Activated CD8-positive, alpha-beta memory T cell treated with anti-CD3 and anti-CD28 coated beads for 48 hours (primary cell): ENCODE measurements at regions not wholly inside any gene's neighbourhood (a gene's known extent, or its start where the extent isn't known, plus 50 kb on each side); places are given as distances from the start of the nearest gene placed in this dataset.

Source experiments
- DNase-seq, 3 experiments: peaks; one replicate each; pipeline ENCODE4 v3.0.0-alpha.2; 2020; ENCODE audit warnings: low read depth in 2 of 3, low spot score in 2 of 3

DNA sequence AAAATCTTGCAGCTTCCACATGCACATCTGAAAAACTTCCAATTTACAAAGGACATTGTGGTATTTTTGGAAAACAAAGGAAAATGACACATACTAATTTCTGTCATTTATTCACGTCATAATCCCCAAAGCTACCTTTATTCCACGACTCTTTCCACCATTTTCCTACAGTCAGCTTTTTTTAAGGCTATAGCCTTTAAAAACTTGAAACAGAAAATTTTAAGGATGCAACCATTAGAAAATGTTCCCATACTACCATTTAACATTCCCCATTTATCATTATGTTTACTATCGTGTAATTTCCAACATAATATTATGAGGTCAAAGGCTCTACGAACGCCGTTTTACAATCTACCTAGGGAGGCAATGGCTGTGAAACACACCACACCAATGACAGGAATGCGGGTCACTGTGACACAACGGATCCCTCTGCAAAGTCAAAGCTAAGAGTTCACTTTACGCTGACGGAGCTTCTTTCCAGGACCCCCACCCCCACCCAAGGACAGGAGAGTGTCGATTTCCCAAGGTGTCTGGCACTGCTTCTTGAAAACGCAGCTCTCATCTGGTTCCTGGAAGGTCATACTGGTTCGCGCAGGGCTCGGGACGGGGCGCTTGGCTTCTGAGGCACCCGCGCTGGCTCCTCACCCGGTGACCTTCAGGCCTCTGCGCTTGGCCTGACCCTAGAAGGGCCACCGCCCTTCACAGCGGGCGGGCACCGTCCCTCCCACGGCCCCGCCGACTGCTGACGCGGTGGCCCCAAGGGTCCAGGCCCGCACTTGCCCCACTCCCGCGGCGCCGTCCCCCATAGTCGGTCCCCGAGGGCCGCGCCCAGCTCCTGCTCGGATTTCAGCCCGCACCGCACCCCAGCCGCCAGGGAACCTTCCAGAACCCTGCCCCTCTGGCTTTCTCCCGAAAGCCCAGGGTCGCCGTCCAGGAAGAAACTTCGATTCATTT is 50.5 kb upstream of the ATF3 start:
- DNase-seq, result no peak

DNA sequence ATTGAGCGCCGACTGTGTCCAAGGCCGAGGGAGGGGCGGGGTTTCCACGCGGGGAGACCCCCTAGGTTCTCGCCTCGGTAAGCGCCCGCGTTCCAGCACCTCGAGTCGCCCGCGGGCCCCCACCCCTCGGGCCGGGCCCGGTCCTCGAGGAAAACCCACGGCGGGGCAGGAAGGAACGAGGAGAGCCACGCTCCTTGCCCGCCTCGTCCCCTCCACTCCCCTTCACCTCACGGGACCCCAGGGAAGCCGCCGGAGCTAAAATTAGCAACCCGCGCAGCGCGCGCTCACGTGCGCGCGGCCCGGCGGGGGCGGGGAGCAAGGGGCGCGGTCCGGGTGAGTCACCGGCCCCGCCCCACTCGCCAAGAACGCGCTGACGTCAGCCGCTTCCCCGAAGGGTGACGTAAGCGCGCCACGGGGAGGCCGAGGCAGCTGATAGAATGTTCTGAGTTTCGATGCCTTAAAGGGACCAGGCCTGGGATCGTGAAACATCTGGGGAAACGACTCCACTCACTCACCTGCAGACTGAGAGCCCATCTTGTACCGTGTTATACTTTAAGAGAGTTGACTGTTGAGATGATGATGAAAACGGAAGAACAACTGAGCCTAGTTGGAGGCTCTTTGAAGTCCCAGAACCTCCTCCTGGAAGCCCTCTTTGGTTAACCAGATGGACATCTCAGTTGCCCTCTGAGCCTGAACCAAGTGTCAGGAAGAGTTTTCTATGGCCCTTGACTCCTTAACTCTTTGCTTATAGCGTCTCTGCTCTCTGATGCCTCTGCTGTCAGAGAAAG is 49.7 kb upstream of the ATF3 start:
- DNase-seq, result peak; percentile 77 to 88 (median 77)
